RWPE2 (cell line): ENCODE measurements at regions not wholly inside any gene's neighbourhood (a gene's known extent, or its start where the extent isn't known, plus 50 kb on each side); places are given as distances from the start of the nearest gene placed in this dataset.

Experiments used
- ATAC-seq: fragments of 200-7000 bp; cut with Tn5 transposase; 3 replicates; pipeline ENCODE4 v1.9.1; 2021; ENCODE audit warnings: low read depth
- DNase-seq: peaks from one replicate; pipeline ENCODE4 v3.0.0-alpha.2; 2020; ENCODE audit warnings: low spot score
- H3K27ac ChIP-seq: fragments of 450-650 bp; 2 replicates; pipeline ENCODE4 v1.5.1; 2017; ENCODE audit warnings: mild to moderate bottlenecking; ENCODE audit not compliant: poor library complexity, severe bottlenecking
- H3K27me3 ChIP-seq: fragments of 250-450 bp; sonication (Bioruptor Pico); 2 replicates; pipeline ENCODE4 v1.5.1; 2021; ENCODE audit warnings: mild to moderate bottlenecking, moderate library complexity; ENCODE audit not compliant: insufficient read depth, poor library complexity, severe bottlenecking
- H3K36me3 ChIP-seq: fragments of 250-450 bp; sonication (Bioruptor Pico); 2 replicates; pipeline ENCODE4 v1.5.1; 2020; ENCODE audit warnings: low read depth, mild to moderate bottlenecking, moderate library complexity
- H3K4me1 ChIP-seq: fragments of 250-450 bp; sonication (Bioruptor Pico); 2 replicates; pipeline ENCODE4 v1.5.1; 2021; ENCODE audit warnings: mild to moderate bottlenecking, moderate library complexity; ENCODE audit not compliant: insufficient read depth, poor library complexity, severe bottlenecking
- H3K4me3 ChIP-seq: fragments of 250-450 bp; sonication (Bioruptor Pico); 2 replicates; pipeline ENCODE4 v1.5.1; 2021; ENCODE audit warnings: mild to moderate bottlenecking, moderate library complexity; ENCODE audit not compliant: severe bottlenecking
- H3K9me3 ChIP-seq: fragments of 250-450 bp; sonication (Bioruptor Pico); 2 replicates; pipeline ENCODE4 v1.5.1; 2021; ENCODE audit warnings: mild to moderate bottlenecking, moderate library complexity; ENCODE audit not compliant: severe bottlenecking
- CTCF ChIP-seq: fragments of 450-650 bp; IDR thresholded peaks from one replicate; pipeline ENCODE4 v1.5.1; 2017; ENCODE audit warnings: mild to moderate bottlenecking, moderate library complexity; ENCODE audit not compliant: poor library complexity, severe bottlenecking

DNA sequence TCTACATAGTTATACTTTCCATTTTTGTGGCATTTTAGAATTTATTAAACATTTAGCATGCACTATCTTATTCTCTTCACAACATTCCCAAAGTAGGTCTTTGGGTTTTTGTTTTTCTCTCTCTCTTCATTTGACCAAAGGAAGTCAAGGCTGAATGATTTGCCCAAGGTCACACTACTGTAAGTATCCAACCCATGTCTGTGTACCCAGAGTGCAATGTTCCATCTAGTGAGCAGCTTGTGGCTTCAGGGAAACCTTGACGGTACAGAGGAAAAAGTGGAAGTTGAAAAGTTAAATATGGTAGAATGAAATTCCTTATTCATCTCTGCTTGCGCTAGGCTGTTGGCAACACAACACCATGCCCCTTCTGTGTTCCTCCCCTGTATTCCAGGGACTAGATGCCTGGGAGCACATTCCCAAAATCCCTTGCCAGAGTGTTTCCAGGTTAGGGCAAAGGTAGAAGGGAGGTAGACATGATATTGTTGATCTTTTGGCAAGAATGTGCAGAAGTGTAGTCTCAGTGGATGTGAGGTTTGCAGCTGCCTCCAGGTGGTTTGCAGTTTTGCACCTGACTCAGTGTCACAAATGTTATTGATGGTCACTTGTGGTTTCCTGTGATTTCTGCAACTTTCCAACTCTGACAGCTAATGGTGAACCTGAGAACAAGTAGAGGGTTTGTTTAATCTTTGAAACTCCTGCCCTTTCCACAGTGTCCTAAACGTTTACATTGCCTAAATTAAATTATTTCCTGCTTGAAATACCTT, 196.7 kb downstream of the RMST start:
- H3K27ac ChIP-seq = no peak overlapping the region
- no peak for DNase-seq
- no peak for ATAC-seq
- no peak overlapping the region for H3K4me3 ChIP-seq
- H3K9me3 ChIP-seq = no peaks in the 10 kb centered on the region
- no peak for TF ChIP-seq CTCF
- H3K4me1 ChIP-seq = no peaks in the 10 kb centered on the region
- no peaks in the 10 kb centered on the region for H3K36me3 ChIP-seq
- no peaks in the 10 kb centered on the region for H3K27me3 ChIP-seq

DNA sequence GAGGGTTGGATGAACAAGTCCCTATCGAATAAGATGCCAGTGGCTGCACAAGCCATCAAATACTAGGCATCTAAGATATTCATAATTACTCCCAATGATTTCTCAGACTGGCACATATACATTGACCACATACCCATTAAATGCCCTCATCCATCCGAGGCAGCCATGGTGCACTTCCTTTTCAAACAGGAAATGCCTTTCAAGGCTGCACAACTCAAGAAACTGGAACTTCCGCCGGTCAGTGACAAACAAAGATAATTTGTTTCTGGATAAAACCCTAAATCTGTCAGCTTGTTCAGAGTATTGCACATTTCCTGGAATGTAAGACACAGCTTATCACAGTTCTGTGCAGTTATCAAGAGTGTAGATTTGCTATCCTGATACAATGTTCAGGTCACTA, 203.7 kb downstream of the RMST start:
- TF ChIP-seq CTCF = no peak
- Histone ChIP-seq H3K4me3 (no peak overlapping the region), H3K9me3 (no peaks in the 10 kb centered on the region), H3K27ac (no peak overlapping the region), H3K4me1 (no peaks in the 10 kb centered on the region), H3K27me3 (no peaks in the 10 kb centered on the region), H3K36me3 (no peaks in the 10 kb centered on the region)
- DNase-seq = no peak
- no peak for ATAC-seq

DNA sequence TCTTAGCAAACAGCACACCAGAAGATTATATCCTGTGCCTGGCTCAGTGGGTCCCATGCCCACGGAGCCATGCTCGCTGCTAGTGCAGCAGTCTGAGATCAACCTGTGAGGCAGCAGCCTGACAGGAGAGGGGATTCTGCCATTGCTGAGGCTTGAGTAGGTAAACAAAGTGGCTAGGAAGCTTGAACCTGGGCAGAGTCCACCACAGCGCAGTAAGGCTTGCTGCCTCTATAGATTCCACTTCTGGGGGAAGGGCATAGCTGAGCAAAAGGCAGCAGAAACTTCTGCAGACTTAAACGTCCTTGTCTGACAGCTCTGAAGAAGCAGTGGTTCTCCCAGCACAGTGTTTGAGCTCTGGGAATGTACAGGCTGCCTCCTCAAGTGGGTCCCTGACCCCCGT, 210.3 kb downstream of the RMST start:
- Histone ChIP-seq H3K9me3 (no peaks in the 10 kb centered on the region), H3K27ac (no peak overlapping the region), H3K27me3 (no peaks in the 10 kb centered on the region), H3K4me3 (no peak overlapping the region), H3K4me1 (no peaks in the 10 kb centered on the region), H3K36me3 (no peaks in the 10 kb centered on the region)
- no peak for DNase-seq
- no peak for TF ChIP-seq CTCF
- no peak for ATAC-seq

DNA sequence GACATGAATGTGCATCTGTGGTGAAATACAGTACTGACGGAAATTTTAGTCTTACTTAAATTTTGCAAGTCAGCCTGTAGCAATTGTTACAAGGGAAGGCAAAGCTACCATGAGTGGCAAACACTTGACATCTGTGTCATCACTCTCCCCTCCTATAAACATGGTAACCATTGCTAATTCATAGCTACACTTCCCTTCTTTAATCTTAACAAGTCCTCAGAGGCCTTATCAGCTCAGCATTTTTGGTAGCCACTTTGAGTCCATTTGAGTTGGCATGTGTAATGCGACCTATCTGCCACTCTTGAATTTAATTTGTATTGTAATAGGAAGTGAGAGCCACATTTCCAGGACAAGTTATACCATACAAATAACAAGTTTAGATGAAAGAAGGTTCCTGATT, 218.1 kb downstream of the RMST start:
- Histone ChIP-seq H3K4me1 (no peaks in the 10 kb centered on the region), H3K9me3 (no peaks in the 10 kb centered on the region), H3K4me3 (no peak overlapping the region), H3K27me3 (peaks cover 7% of the 10 kb centered on the region), H3K27ac (no peak overlapping the region), H3K36me3 (no peaks in the 10 kb centered on the region)
- no peak for ATAC-seq
- no peak for DNase-seq
- no peak for TF ChIP-seq CTCF

- peaks cover 7% of the 10 kb centered on the region for H3K27me3 ChIP-seq
- no peak overlapping the region for H3K27ac ChIP-seq
- no peak overlapping the region for H3K4me3 ChIP-seq
- TF ChIP-seq CTCF = no peak
- no peaks in the 10 kb centered on the region for H3K9me3 ChIP-seq
- DNase-seq (no peak), ATAC-seq (no peak)
- H3K4me1 ChIP-seq = no peaks in the 10 kb centered on the region
- H3K36me3 ChIP-seq = no peaks in the 10 kb centered on the region
These were observed 219.3 kb downstream of the RMST start for GRCh38 chr12:97681612-97682504.
